Adrenal gland (tissue), 5 donors: ENCODE measurements at regions not wholly inside any gene's neighbourhood (a gene's known extent, or its start where the extent isn't known, plus 50 kb on each side); places are given as distances from the start of the nearest gene placed in this dataset.

ENCODE experiments used
- POLR2A ChIP-seq, 2 donors: fragments of 450-650 bp; IDR thresholded peaks; one replicate each; pipeline ENCODE4 v1.6.1; 2017; ENCODE audit warnings: antibody characterized with exemption in 2 of 2, mild to moderate bottlenecking in 2 of 2, moderate library complexity in 1 of 2
- TF ChIP-seq, protein P1 (sequence below), 6 experiments: fragments of 450-650 bp in 4 of 6; fragments of 200-600 bp in 2 of 6; sonication (generic) in 1 of 6; IDR thresholded peaks; 1 replicate in 5 of 6; 2 replicates in 1 of 6; pipeline versions ENCODE4 v1.5.1 to v1.8.0; 2016 to 2021; ENCODE audit warnings: antibody characterized with exemption in 6 of 6, mild to moderate bottlenecking in 2 of 6, moderate library complexity in 1 of 6
- donor health status: DM: no; HTN: no; CAD: no.

DNA sequence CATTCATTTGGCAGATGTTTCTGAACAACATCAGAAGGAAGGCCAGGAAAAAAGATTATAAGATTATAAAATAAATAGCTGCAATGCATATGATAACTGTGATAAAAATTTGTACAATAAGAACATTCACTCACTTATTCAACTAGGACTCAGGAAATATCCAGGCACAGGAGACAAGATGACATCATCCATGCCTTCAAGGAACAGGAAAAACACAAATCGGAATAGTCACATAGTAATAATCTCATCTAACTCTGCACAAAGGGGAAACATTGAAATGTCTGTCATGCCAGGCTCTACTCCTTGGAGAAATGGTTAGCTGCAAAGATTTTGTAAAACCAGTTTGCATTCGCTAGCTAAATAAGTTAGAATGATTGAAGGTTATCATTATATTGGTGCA, 233.5 kb upstream of the AGTR1 start:
- TF ChIP-seq, protein P1, sequence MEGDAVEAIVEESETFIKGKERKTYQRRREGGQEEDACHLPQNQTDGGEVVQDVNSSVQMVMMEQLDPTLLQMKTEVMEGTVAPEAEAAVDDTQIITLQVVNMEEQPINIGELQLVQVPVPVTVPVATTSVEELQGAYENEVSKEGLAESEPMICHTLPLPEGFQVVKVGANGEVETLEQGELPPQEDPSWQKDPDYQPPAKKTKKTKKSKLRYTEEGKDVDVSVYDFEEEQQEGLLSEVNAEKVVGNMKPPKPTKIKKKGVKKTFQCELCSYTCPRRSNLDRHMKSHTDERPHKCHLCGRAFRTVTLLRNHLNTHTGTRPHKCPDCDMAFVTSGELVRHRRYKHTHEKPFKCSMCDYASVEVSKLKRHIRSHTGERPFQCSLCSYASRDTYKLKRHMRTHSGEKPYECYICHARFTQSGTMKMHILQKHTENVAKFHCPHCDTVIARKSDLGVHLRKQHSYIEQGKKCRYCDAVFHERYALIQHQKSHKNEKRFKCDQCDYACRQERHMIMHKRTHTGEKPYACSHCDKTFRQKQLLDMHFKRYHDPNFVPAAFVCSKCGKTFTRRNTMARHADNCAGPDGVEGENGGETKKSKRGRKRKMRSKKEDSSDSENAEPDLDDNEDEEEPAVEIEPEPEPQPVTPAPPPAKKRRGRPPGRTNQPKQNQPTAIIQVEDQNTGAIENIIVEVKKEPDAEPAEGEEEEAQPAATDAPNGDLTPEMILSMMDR (IDR thresholded peaks at IDR 0.05): no peak
- no peak for TF ChIP-seq POLR2A (IDR thresholded peaks at IDR 0.05)
